Astrocyte of the cerebellum (primary cell): ENCODE measurements at regions not wholly inside any gene's neighbourhood (a gene's known extent, or its start where the extent isn't known, plus 50 kb on each side); places are given as distances from the start of the nearest gene placed in this dataset.

Experiments
- DNase-seq: peaks from one replicate; pipeline ENCODE4 v3.0.0-alpha.2; 2011; ENCODE audit warnings: low read depth
- H3K4me3 ChIP-seq: 2 replicates; pipeline ENCODE4 v1.5.1; 2011; ENCODE audit warnings: mild to moderate bottlenecking, low read depth, low read length, moderate library complexity
- CTCF ChIP-seq: IDR thresholded peaks from 2 replicates; pipeline ENCODE4 v1.5.1; 2012; ENCODE audit warnings: low read length, low read depth, moderate library complexity, mild to moderate bottlenecking; ENCODE audit errors: missing control alignments
- in situ Hi-C: cut with HindIII; loops from 2 replicates; pipeline ENCODE4 v1.10.0; 2017; ENCODE audit warnings: low sequenced_read_pairs

GRCh38 chr3:66110840-66111239, 72.1 kb upstream of the MAGI1 start:
- no peak for DNase-seq
- no peak for TF ChIP-seq CTCF
- in situ Hi-C loops = no loop called here

GRCh38 chr3:66107855-66108254, 69.1 kb upstream of the MAGI1 start:
- peak; percentile 69 for DNase-seq
- TF ChIP-seq CTCF = no peak
- H3K4me3 ChIP-seq = no peak overlapping the region
- in situ Hi-C loops = no loop called here

More at GRCh38 chr3:66110840-66111239, 72.1 kb upstream of the MAGI1 start:
- H3K4me3 ChIP-seq = no peak overlapping the region

GRCh38 chr3:66106788-66107187, 68.1 kb upstream of the MAGI1 start:
- no peak for TF ChIP-seq CTCF
- H3K4me3 ChIP-seq = no peak overlapping the region
- in situ Hi-C loops = no loop called here
- DNase-seq = no peak

GRCh38 chr3:66104535-66104934, 65.8 kb upstream of the MAGI1 start:
- DNase-seq = no peak
- no peak overlapping the region for H3K4me3 ChIP-seq
- in situ Hi-C loops = no loop called here
- no peak for TF ChIP-seq CTCF

- TF ChIP-seq CTCF = no peak
- in situ Hi-C loops = no loop called here
- H3K4me3 ChIP-seq = no peak overlapping the region
- DNase-seq = no peak
These were observed 65.0 kb upstream of the MAGI1 start for GRCh38 chr3:66103729-66104128.

GRCh38 chr3:66101901-66102300, 63.2 kb upstream of the MAGI1 start:
- TF ChIP-seq CTCF = no peak
- DNase-seq = no peak
- no peak overlapping the region for H3K4me3 ChIP-seq
- in situ Hi-C loops = no loop called here
